Testis (tissue), 2 donors: ENCODE measurements at regions not wholly inside any gene's neighbourhood (a gene's known extent, or its start where the extent isn't known, plus 50 kb on each side); places are given as distances from the start of the nearest gene placed in this dataset.

Source experiments
- POLR2A ChIP-seq: fragments of 450-650 bp; IDR thresholded peaks from one replicate; pipeline ENCODE4 v1.6.1; 2017; ENCODE audit warnings: antibody characterized with exemption, mild to moderate bottlenecking, moderate library complexity
- TF ChIP-seq, protein P1 (sequence below), 3 experiments: fragments of 450-650 bp in 2 of 3; fragments of 200-600 bp in 1 of 3; sonication (generic) in 1 of 3; IDR thresholded peaks; one replicate each; pipeline ENCODE4 v1.5.1; 2016 to 2019; ENCODE audit warnings: antibody characterized with exemption in 3 of 3, mild to moderate bottlenecking in 2 of 3, moderate library complexity in 1 of 3

DNA sequence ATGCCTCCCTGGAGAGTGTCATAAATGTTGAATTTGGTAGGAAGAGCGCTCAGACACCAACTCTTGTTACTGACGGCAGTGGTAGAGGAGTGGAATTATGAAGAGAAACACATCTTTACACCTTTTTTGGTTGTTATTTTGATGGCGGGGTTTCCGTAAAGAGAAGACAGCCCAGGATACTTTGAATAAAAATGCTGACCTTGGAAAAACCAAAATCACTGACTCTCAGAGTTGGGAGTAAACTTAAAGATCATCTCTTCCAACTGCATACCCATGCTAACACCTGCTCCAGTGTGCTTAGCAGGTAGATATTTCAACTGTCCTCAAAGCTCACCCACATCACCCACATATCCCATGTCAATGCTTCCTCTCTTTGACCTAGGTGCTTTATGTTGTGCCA lies 498.6 kb downstream of the LIG4 start:
- no peak for TF ChIP-seq POLR2A
- TF ChIP-seq, protein P1, sequence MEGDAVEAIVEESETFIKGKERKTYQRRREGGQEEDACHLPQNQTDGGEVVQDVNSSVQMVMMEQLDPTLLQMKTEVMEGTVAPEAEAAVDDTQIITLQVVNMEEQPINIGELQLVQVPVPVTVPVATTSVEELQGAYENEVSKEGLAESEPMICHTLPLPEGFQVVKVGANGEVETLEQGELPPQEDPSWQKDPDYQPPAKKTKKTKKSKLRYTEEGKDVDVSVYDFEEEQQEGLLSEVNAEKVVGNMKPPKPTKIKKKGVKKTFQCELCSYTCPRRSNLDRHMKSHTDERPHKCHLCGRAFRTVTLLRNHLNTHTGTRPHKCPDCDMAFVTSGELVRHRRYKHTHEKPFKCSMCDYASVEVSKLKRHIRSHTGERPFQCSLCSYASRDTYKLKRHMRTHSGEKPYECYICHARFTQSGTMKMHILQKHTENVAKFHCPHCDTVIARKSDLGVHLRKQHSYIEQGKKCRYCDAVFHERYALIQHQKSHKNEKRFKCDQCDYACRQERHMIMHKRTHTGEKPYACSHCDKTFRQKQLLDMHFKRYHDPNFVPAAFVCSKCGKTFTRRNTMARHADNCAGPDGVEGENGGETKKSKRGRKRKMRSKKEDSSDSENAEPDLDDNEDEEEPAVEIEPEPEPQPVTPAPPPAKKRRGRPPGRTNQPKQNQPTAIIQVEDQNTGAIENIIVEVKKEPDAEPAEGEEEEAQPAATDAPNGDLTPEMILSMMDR (IDR thresholded peaks at IDR 0.05), result no peak
